ENCODE measurements at regions not wholly inside any gene's neighbourhood (a gene's known extent, or its start where the extent isn't known, plus 50 kb on each side); places are given as distances from the start of the nearest gene placed in this dataset.

GRCh38 chr10:4775808-4776207 is 50.2 kb upstream of the AKR1E2 start:
- Mint-ChIP-seq H3K9me3 (no peaks in the 10 kb centered on the region), H3K4me3 (no peak overlapping the region), H3K4me1 (no peaks in the 10 kb centered on the region), H3K27me3 (peaks cover 11% of the 10 kb centered on the region), H3K27ac (no peak overlapping the region), H3K36me3 (no peaks in the 10 kb centered on the region)
- DNase-seq (ENCODE audit: low spot score in 2 of 2) (no peak), ATAC-seq (ENCODE audit: low read depth) (no peak)

GRCh38 chr10:4772202-4772570 is 53.8 kb upstream of the AKR1E2 start:
- no peak for ATAC-seq (ENCODE audit: low read depth)
- H3K36me3 Mint-ChIP-seq = no peaks in the 10 kb centered on the region
- H3K4me3 Mint-ChIP-seq = no peak overlapping the region

GRCh38 chr10:4771554-4772201 is 54.3 kb upstream of the AKR1E2 start:
- Mint-ChIP-seq H3K9me3 (no peaks in the 10 kb centered on the region), H3K4me1 (no peaks in the 10 kb centered on the region), H3K36me3 (no peaks in the 10 kb centered on the region), H3K27ac (no peak overlapping the region), H3K4me3 (no peak overlapping the region), H3K27me3 (peaks cover 11% of the 10 kb centered on the region)
- ATAC-seq (ENCODE audit: low read depth) = no peak
- DNase-seq (ENCODE audit: low spot score in 2 of 2) = no peak

More at GRCh38 chr10:4772202-4772570, 53.8 kb upstream of the AKR1E2 start:
- Mint-ChIP-seq H3K27me3 (peaks cover 13% of the 10 kb centered on the region), H3K9me3 (no peaks in the 10 kb centered on the region), H3K4me1 (no peaks in the 10 kb centered on the region), H3K27ac (no peak overlapping the region)
- DNase-seq (ENCODE audit: low spot score in 2 of 2) = no peak

- no peaks in the 10 kb centered on the region for H3K36me3 Mint-ChIP-seq
- no peak overlapping the region for H3K4me3 Mint-ChIP-seq
- H3K9me3 Mint-ChIP-seq = no peaks in the 10 kb centered on the region
- DNase-seq (ENCODE audit: low spot score in 2 of 2) (no peak), ATAC-seq (ENCODE audit: low read depth) (no peak)
- peaks cover 6% of the 10 kb centered on the region for H3K27me3 Mint-ChIP-seq
- no peaks in the 10 kb centered on the region for H3K4me1 Mint-ChIP-seq
- no peak overlapping the region for H3K27ac Mint-ChIP-seq
Measured at GRCh38 chr10:4770801-4771553, 55.0 kb upstream of the AKR1E2 start.

- no peaks in the 10 kb centered on the region for H3K36me3 Mint-ChIP-seq
- H3K4me1 Mint-ChIP-seq = no peaks in the 10 kb centered on the region
- no peak overlapping the region for H3K27ac Mint-ChIP-seq
- H3K27me3 Mint-ChIP-seq = peaks cover 5% of the 10 kb centered on the region
- no peak for DNase-seq (ENCODE audit: low spot score in 2 of 2)
- no peak for ATAC-seq (ENCODE audit: low read depth)
- no peak overlapping the region for H3K4me3 Mint-ChIP-seq
- H3K9me3 Mint-ChIP-seq = no peaks in the 10 kb centered on the region
Measured at GRCh38 chr10:4768416-4768815, 57.6 kb upstream of the AKR1E2 start.

GRCh38 chr10:4767033-4767814 is 58.8 kb upstream of the AKR1E2 start:
- peak in 1 of 2 donors; percentile 9 for DNase-seq (ENCODE audit: low spot score in 2 of 2)
- H3K4me1 Mint-ChIP-seq = no peaks in the 10 kb centered on the region
- no peaks in the 10 kb centered on the region for H3K9me3 Mint-ChIP-seq

GRCh38 chr10:4766454-4766853 is 59.6 kb upstream of the AKR1E2 start:
- no peak for DNase-seq (ENCODE audit: low spot score in 2 of 2)
- peaks cover 3% of the 10 kb centered on the region for H3K27me3 Mint-ChIP-seq
- no peaks in the 10 kb centered on the region for H3K9me3 Mint-ChIP-seq
- no peak overlapping the region for H3K27ac Mint-ChIP-seq
- ATAC-seq (ENCODE audit: low read depth) = no peak
- H3K36me3 Mint-ChIP-seq = no peaks in the 10 kb centered on the region
- H3K4me3 Mint-ChIP-seq = no peak overlapping the region
- H3K4me1 Mint-ChIP-seq = no peaks in the 10 kb centered on the region

More at GRCh38 chr10:4767033-4767814, 58.8 kb upstream of the AKR1E2 start:
- Mint-ChIP-seq H3K27me3 (peaks cover 3% of the 10 kb centered on the region), H3K27ac (no peak overlapping the region), H3K4me3 (no peak overlapping the region), H3K36me3 (no peaks in the 10 kb centered on the region)
- ATAC-seq (ENCODE audit: low read depth) = no peak

GRCh38 chr10:4765428-4765827 is 60.6 kb upstream of the AKR1E2 start:
- H3K27ac Mint-ChIP-seq = no peak overlapping the region
- DNase-seq (ENCODE audit: low spot score in 2 of 2) (no peak), ATAC-seq (ENCODE audit: low read depth) (no peak)
- peaks cover 3% of the 10 kb centered on the region for H3K27me3 Mint-ChIP-seq
- H3K36me3 Mint-ChIP-seq = no peaks in the 10 kb centered on the region
- H3K4me1 Mint-ChIP-seq = no peaks in the 10 kb centered on the region
- no peak overlapping the region for H3K4me3 Mint-ChIP-seq
- no peaks in the 10 kb centered on the region for H3K9me3 Mint-ChIP-seq

GRCh38 chr10:4763960-4764428 is 62.0 kb upstream of the AKR1E2 start:
- no peaks in the 10 kb centered on the region for H3K9me3 Mint-ChIP-seq
- H3K27ac Mint-ChIP-seq = no peak overlapping the region
- no peaks in the 10 kb centered on the region for H3K4me1 Mint-ChIP-seq
- no peaks in the 10 kb centered on the region for H3K36me3 Mint-ChIP-seq
- DNase-seq (ENCODE audit: low spot score in 2 of 2) (no peak), ATAC-seq (ENCODE audit: low read depth) (no peak)
- H3K27me3 Mint-ChIP-seq = peaks cover 6% of the 10 kb centered on the region
- no peak overlapping the region for H3K4me3 Mint-ChIP-seq

- no peak for DNase-seq (ENCODE audit: low spot score in 2 of 2)
- no peak overlapping the region for H3K27ac Mint-ChIP-seq
Measured at GRCh38 chr10:4763513-4763912, 62.5 kb upstream of the AKR1E2 start.

GRCh38 chr10:4758256-4758655 is 67.8 kb upstream of the AKR1E2 start:
- Mint-ChIP-seq H3K9me3 (no peaks in the 10 kb centered on the region), H3K4me1 (no peaks in the 10 kb centered on the region), H3K36me3 (no peaks in the 10 kb centered on the region), H3K27ac (no peak overlapping the region), H3K4me3 (no peak overlapping the region), H3K27me3 (peaks cover 13% of the 10 kb centered on the region)
- DNase-seq (ENCODE audit: low spot score in 2 of 2) = no peak
- no peak for ATAC-seq (ENCODE audit: low read depth)

More at GRCh38 chr10:4763513-4763912, 62.5 kb upstream of the AKR1E2 start:
- peaks cover 6% of the 10 kb centered on the region for H3K27me3 Mint-ChIP-seq
- H3K4me1 Mint-ChIP-seq = no peaks in the 10 kb centered on the region
- no peak for ATAC-seq (ENCODE audit: low read depth)
- no peak overlapping the region for H3K4me3 Mint-ChIP-seq
- H3K9me3 Mint-ChIP-seq = no peaks in the 10 kb centered on the region
- H3K36me3 Mint-ChIP-seq = no peaks in the 10 kb centered on the region

- Mint-ChIP-seq H3K4me3 (no peak overlapping the region), H3K27me3 (peaks cover 15% of the 10 kb centered on the region), H3K36me3 (no peaks in the 10 kb centered on the region), H3K9me3 (no peaks in the 10 kb centered on the region), H3K4me1 (no peaks in the 10 kb centered on the region), H3K27ac (no peak overlapping the region)
- DNase-seq (ENCODE audit: low spot score in 2 of 2) (no peak), ATAC-seq (ENCODE audit: low read depth) (no peak)
Measured at GRCh38 chr10:4755286-4755989, 70.6 kb upstream of the AKR1E2 start.

GRCh38 chr10:4754143-4754542 is 71.9 kb upstream of the AKR1E2 start:
- H3K27ac Mint-ChIP-seq = no peak overlapping the region
- peaks cover 13% of the 10 kb centered on the region for H3K27me3 Mint-ChIP-seq
- no peak overlapping the region for H3K4me3 Mint-ChIP-seq
- H3K9me3 Mint-ChIP-seq = no peaks in the 10 kb centered on the region
- no peaks in the 10 kb centered on the region for H3K36me3 Mint-ChIP-seq
- no peak for ATAC-seq (ENCODE audit: low read depth)
- no peak for DNase-seq (ENCODE audit: low spot score in 2 of 2)
- no peaks in the 10 kb centered on the region for H3K4me1 Mint-ChIP-seq

- H3K27me3 Mint-ChIP-seq = peaks cover 9% of the 10 kb centered on the region
- no peak overlapping the region for H3K27ac Mint-ChIP-seq
- H3K9me3 Mint-ChIP-seq = no peaks in the 10 kb centered on the region
- no peak overlapping the region for H3K4me3 Mint-ChIP-seq
- no peak for DNase-seq (ENCODE audit: low spot score in 2 of 2)
- H3K36me3 Mint-ChIP-seq = no peaks in the 10 kb centered on the region
- ATAC-seq (ENCODE audit: low read depth) = no peak
- H3K4me1 Mint-ChIP-seq = no peaks in the 10 kb centered on the region
Measured at GRCh38 chr10:4751211-4751610, 74.8 kb upstream of the AKR1E2 start.

Data from memory B cell (primary cell).